ENCODE measurements at regions not wholly inside any gene's neighbourhood (a gene's known extent, or its start where the extent isn't known, plus 50 kb on each side); places are given as distances from the start of the nearest gene placed in this dataset.

- TF ChIP-seq ZNF8 (CRISPR knock-in tag; IDR thresholded peaks at IDR 0.05): no peak
- no peak for TF ChIP-seq BACH2 (CRISPR knock-in tag; IDR thresholded peaks at IDR 0.05; ENCODE audit: borderline replicate concordance)
- no peak for TF ChIP-seq TCF4 (CRISPR knock-in tag; IDR thresholded peaks at IDR 0.05; ENCODE audit: borderline replicate concordance)
- no peak for TF ChIP-seq PATZ1 (CRISPR knock-in tag; IDR thresholded peaks at IDR 0.05; ENCODE audit: borderline replicate concordance)
- no peak for TF ChIP-seq CREB5 (CRISPR knock-in tag; IDR thresholded peaks at IDR 0.05; ENCODE audit: low read depth)
- TF ChIP-seq ARNTL (CRISPR knock-in tag; IDR thresholded peaks at IDR 0.05; ENCODE audit: borderline replicate concordance, low read depth): no peak
- no peak for TF ChIP-seq ZFP3 (CRISPR knock-in tag; IDR thresholded peaks at IDR 0.05)
- TF ChIP-seq ZFP30 (CRISPR knock-in tag; IDR thresholded peaks at IDR 0.05): no peak
- TF ChIP-seq ESRRG (CRISPR knock-in tag; IDR thresholded peaks at IDR 0.05): no peak
These were observed 77.5 kb downstream of the RRAGC start for GRCh38 chr1:38781872-38782617.

Measured in SK-N-SH treated with all-trans-retinoic acid at 6 μM for 48 hours (cell line).